ENCODE measurements at regions not wholly inside any gene's neighbourhood (a gene's known extent, or its start where the extent isn't known, plus 50 kb on each side); places are given as distances from the start of the nearest gene placed in this dataset.

DNA sequence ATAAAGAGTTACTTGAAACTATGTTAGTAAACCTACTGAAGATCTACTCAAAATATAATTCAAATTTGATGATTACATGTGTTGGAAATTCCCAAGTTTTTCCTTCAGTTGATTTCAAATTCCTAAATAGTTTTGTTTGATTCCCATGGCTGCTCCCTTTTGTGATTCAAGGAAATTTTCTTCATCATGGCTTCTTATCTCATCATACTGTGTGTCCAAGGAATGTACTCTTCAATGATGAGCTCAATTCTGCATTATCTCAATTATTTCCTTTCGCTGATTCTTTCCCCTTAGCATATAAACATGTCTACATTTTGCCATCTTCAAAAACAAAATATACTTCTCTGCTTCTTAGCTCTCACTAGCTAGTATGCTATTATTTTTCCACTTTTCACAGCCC lies 460.4 kb upstream of the NAALADL2 start:
- no peak for DNase-seq (ENCODE audit: low read depth in 3 of 3, low spot score in 1 of 3)

DNA sequence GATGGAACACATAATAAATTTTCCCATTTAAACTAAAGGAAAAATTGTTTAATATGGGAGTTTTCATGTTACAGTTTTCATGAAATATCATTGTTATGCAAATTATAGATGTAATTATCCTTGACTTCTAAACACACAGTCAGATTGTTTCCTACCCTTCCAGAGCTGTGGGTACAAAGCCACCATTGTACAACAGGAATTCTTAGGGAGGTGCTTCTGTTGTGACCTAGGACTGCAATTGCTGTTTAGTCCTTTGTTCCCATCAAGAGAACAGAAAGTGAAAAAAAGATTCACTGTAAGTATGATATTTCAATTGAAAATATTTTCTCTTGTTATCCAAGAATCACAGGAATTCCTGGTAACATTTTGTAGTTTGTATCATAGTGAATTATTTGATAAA lies 455.3 kb upstream of the NAALADL2 start:
- no peak for DNase-seq (ENCODE audit: low read depth in 3 of 3, low spot score in 1 of 3)

DNA sequence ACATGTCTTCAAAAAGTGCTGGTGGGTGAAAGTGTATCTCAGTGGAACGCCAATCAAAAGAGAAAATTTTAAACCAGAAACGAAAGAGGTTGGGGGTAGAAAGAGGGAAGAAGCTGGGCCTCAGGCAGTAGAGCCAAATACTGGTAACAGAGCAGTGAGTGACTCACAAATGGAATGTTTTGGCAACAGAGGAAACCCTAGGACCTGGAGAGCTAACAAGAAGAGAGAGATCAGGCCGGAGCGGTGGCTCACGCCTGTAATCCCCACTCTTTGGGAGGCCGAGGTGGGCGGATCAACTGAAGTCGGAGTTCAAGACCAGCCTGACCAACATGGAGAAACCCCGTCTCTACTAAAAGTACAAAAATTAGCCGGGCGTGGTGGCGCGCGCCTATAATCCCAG lies 450.8 kb upstream of the NAALADL2 start:
- no peak for DNase-seq (ENCODE audit: low read depth in 3 of 3, low spot score in 1 of 3)

DNA sequence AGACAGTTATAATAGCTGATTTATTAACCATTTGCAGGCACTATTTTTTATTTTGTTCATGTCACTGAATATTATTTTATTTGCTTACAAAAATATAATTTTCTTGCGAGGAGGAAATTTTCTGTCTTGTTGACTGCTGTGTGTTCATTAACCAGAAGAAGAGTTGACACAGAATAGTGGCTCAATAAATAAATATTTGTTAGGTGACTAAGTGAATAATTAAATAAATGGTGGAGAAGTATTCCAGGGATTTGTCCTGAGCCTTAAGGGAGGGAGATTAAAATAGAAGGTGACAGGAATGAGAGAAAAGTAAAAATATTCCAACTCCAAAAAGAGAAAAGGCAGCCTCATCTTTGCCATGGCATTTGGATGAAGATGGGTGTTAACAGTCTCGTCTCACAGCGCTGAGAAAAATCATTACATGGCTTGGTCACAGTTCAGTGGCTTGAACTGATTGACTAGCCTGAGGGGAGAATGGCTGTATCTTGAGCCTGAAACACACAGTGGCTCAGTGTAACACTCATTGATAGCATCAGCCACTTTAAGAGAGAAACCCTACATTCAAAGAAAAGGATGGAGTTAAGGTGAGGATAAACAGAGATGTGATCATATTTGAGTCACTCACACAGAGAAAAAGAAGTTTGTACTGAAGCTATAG lies 449.9 kb upstream of the NAALADL2 start:
- no peak for DNase-seq (ENCODE audit: low read depth in 3 of 3, low spot score in 1 of 3)

DNA sequence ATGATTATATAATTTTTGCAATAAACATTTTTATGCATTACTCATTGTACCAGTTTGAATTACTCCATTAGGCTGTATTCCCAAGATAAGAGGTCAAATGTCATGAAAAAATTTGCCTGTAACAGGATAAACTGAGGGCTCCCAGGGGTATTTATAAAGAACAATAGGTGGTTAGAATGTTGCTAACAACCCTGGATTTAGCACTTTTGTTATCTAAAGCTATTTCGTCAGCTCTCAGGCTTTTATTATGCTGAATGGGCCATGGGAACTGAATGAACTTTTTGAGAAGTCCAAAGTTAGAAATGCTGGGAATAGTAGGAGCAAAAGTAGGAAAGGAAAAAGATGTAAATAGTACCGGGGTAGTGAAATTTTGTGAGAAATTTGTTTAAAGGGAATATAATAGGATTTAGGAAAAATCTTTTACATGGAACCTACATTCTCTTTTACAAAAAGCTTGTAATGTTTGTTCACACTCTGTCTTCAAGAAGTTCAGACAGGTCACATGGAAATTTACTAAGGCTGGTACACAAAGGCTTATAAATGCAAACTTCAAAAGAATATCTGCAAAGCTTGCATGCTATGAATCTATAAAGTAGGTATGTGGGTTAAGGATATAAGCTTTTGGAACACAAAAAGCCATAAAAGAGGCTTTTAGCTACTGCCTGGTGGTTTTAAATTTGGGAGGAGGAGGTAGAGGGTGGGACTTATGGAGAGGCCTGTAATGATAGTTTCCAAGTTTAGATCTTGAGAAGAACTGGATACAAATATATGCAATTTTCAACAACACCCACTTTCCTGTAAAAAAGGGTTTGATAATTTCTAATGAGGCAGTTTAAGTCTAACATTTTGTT lies 445.8 kb upstream of the NAALADL2 start:
- no peak for DNase-seq (ENCODE audit: low read depth in 3 of 3, low spot score in 1 of 3)

DNA sequence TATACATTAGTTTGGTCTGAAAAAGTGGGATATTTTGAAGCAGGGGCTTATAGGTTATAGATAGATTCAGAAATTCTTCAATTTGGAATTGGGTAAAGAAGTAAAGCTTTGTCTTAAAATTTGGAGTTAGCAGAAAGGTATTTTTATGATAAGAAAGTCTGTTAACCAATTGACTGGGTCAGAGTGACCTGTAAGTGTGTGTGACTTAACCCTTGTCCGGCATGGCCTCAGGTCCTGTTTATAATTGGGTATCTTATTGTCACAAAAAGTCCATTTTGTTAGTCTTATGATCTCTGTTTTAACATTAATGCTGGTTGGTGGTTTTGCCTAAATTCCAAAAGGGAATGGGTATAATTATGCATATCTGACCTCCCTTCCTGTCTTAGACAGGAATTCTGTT lies 444.2 kb upstream of the NAALADL2 start:
- DNase-seq (ENCODE audit: low read depth in 3 of 3, low spot score in 1 of 3) = no peak

DNA sequence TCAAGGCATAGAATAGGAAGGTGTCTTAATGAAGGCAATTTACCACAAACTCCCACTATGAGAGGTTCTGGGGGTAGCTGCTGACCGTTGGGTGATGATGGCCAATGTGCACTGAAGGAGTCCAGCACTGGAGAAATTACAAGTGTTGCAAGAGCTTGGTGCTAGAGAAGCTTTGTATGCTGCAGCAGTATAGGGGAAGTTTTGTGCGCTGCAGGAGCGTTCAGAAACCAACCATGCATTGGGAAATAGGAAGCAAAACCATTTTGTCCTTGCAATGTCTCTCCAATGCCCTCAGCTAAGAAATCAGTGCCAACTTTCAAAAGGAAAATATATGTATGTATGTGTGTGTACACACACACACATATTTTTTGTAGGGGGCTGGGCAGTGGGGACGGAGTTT lies 441.6 kb upstream of the NAALADL2 start:
- no peak for DNase-seq (ENCODE audit: low read depth in 3 of 3, low spot score in 1 of 3)

DNA sequence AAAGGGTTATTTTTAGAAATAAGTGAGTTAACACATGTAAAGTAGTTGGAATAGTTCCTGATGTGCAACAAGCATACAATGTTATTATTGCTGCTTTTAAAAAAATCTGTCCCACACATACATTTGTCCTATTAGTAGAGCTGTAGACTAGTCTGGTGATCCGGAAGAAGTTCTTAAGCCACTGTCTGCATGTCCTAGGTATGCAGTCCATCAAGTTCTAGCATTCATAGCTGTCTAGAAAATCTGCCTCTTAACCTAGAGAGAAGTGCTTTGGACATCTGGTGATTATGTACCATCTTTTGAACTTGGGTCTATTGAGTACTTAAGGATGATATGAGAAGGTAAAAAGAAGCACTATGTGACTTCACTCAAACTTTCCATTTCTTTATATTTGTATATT lies 439.9 kb upstream of the NAALADL2 start:
- DNase-seq (ENCODE audit: low read depth in 3 of 3, low spot score in 1 of 3) = no peak

DNA sequence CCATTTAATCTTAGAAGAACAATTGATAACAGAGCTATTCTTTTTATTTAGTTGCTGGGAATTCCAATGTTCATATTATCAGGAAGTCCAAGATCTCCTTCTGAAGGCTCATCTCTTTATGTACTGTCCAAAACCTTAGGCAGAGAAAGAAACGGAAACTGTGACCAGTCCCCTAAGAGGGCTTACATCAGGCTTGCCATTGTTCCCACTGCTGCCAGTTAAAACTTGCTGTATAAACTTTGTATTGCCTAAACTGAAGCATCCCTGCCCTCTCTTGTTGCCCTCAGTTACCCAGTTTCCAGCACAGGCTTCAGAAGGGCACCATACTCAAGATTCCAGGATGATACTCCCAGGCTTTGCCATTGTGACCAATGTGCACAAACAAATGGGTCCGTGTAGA lies 435.2 kb upstream of the NAALADL2 start:
- no peak for DNase-seq (ENCODE audit: low read depth in 3 of 3, low spot score in 1 of 3)

DNA sequence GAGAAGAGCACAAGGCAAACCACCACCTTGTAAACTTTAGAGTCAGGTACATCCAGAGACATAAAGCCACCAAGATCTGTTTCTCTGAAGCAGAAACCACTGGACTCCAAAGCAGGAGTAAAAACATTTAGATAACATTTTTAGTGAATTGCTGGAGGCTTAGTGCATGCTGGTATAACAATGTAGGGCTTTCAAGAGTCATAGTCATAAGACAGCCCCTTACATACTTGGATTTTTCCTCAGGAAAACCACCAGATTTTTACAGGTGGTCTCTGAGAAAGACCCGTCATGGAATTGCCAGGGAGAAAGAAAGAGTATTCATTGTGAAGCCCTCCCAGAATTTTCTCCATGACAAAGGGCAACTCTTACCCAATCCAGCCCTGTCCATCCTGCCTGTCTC lies 434.5 kb upstream of the NAALADL2 start:
- DNase-seq (ENCODE audit: low read depth in 3 of 3, low spot score in 1 of 3) = no peak

DNA sequence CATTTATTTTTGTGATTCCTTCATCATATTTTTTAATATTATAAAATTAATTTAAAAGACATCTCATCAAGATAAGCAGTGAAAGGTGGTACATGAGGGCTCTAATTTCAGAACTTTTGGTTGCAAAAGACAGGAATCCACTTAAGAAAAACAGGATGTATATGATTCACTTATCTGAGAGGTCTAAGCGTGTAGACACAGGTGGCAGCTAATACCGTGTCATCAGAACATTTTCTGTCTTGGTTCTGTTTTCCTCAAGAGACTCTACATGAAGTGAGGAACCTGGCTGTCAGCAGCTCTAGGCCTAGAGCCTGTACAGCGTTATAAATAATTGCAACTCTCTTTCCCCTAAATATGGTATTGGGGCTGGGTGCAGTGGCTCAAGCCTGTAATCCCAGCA lies 433.7 kb upstream of the NAALADL2 start:
- DNase-seq (ENCODE audit: low read depth in 3 of 3, low spot score in 1 of 3) = no peak

DNA sequence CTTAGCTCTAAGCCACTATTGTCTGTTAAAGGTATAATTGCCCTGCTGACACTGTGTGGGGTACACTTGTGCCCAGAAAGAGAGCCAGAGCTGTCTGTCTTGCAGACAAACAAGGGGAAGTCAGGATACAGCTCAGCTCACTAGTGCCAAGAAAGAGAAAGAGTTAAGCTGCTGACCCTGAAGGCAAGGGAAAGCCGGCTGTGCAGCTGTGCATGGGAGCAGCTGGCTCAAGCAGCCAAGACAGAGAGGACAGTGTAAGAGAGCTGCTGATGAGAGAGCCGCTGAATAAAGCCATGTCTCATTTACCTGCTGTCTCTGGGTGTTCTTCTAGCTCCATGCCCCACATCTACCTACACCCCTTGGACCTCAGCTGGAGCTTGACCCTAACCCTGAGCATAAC lies 428.1 kb upstream of the NAALADL2 start:
- no peak for DNase-seq (ENCODE audit: low read depth in 3 of 3, low spot score in 1 of 3)

DNA sequence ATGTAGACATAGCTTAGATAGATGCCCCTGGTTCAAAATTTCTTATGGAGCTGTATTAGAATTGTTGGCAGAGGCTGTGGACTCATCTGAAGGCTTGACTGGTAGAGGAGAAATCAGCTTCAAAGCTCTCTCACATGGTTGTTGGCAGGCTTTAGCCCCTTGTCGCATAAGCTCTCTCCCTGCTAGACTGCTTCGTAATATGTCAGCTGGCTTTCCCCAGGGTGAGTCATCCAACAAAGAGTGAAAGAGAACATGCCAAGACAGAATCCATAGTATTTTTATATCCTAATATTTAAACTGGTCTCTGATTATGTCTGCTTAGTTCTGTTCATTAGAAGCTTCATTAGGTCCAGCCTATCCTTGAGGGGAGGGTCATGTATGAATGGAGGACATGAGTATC lies 427.4 kb upstream of the NAALADL2 start:
- no peak for DNase-seq (ENCODE audit: low read depth in 3 of 3, low spot score in 1 of 3)

DNA sequence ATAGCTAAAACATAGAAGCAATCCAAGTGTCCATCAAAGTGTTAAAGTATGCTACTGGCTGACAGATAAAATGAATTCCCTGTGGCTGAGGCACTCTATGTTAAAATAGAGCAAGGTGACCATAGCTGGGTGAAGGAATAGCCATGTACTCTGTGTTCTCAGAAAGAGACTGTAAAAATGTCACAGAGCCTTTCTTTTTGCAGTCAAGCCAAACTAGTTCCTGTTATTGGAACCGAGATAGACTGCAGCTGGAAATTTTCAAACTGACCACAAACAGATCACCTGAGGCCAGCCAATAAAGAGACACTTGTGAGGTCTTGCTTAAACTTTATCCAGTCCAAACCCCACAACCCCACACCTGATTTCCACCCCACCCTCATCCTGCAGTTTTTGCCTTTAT lies 422.8 kb upstream of the NAALADL2 start:
- no peak for DNase-seq (ENCODE audit: low read depth in 3 of 3, low spot score in 1 of 3)

DNA sequence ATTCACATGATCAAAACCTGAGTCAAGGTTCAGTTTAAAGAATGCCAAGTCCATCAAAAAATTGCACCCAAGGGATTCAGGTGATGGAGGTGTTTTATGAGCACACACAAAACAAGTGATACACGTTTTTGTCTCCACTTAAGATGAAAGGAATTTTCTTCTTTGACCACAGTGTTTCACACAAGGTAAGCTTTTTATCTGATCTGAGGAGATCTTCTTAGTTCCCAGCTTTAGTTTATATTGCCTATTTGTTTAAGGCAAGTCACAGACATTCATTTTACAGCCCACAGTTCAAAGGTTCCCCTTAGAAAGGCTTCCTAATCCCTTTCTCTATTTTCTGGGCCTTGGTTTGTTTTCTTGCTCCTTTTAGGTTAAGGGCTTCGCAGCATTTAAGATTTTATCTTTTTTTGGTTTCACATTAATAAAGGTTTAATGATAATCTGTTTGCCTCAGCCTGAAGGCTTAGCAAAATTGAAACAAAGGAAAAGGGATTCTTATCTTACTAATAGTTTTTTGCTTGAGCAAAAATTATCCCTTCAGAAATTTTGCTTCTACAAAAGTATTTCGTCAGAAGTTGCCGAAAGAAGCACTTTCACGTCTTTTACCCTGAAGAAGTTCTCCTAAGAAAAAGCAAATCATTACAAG lies 420.5 kb upstream of the NAALADL2 start:
- DNase-seq (ENCODE audit: low read depth in 3 of 3, low spot score in 1 of 3) = no peak

DNA sequence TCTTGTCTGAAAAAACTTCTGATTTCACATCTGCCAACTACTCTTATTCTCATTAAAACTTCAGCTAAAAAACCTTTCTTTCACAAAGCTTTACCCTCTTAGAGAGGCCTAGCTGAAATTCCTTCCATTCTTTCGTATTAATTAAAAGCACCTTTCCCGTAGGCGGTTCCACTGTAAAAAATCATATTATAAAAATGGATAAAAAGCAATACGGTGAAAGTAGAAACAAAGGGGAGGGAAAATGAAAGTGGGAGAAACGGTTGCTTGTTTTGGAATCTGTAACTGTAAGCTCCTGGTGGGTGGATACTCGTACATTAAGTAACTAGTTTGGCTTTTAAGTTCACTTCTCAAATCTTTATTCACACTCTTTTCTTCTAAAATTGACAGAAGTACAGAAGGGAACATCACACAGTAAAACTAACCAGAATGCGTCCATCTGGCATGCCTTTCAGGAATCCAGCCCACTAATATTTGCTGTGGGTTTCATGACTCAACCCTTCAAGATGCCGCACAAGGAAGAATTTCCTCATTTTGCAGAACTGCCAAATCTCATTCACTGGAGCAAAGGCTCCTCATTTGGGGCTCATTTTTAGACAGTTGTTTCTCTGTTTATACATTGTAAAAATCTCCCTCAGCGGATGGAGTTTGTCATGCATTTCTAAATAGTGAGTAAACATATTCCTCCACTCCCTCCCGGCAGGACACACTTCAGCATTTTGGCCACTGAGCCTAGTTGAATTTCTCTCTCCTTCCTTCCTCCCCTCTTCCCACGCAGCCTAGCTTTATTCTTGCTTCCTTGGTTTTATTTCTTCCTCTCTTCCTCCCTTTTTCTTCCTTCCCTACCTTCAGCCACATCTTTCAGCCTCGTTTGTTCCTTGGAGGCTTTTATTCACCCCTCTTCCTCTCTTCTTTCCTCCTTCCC lies 419.5 kb upstream of the NAALADL2 start:
- DNase-seq (ENCODE audit: low read depth in 3 of 3, low spot score in 1 of 3) = no peak

DNA sequence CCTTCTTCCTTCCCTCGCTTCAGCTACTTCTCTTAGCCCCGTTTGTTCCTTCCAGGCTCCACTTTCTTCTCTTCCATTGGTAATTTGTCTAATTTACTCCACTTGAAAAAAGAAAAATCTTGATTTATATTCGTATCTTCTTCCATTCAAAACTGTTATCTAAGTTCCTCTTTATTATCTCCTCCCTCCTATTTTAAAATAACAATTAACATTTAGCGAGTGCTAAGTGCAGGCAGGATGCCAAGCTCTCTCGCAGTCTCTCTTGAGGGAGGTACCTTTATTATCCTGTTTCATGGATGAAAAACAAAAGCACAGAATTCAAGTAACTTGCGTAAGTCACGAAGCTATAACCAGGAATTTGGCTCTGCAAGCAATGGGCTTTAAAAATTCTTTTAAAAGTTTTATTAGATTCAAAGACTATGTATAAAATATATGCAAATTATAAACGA lies 418.9 kb upstream of the NAALADL2 start:
- DNase-seq (ENCODE audit: low read depth in 3 of 3, low spot score in 1 of 3) = no peak

DNA sequence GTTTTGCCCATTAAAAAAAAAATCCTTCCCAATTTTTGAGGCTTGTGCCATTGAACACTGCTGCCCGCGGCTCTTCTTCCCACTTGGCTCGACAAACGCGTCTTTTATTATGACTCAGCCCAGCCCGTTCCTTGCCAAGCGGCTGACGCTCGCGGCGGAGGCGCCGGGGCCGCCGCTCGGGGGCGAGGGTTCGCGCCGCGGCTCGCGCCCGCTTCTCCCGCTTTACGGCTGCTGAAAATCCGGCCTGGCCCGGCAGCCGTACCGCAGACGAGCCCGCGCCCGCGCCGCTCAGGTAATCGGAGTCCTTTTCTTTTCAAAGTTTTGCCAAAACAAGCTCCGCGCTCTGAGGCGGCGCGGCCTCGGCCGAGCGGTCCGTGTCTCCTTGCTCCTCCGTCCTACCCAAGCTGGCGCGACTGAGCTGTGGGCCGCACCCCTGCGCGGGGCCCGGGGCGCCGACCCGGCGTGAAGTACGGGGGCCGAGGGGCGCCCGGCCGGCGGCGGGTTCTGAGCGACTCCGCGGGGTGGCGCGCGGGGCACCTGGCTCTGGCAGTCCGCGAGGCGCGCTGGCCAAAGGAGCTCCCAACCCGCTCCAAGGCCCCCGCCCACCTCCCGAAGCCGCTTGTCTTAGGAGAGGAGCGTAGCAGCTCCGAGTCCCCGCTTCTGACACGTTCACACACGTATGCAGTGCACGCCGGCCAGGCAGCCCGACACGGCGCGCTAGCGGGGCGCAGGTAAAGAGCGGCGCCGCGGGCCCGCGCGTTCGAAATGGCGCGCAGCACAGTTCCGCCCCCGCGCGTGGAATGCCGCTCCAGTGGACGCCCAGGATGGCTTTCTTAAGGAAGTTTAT lies 418.2 kb upstream of the NAALADL2 start:
- DNase-seq (ENCODE audit: low read depth in 3 of 3, low spot score in 1 of 3) = peak in 2 of 3 donors; percentile 3 to 32

DNA sequence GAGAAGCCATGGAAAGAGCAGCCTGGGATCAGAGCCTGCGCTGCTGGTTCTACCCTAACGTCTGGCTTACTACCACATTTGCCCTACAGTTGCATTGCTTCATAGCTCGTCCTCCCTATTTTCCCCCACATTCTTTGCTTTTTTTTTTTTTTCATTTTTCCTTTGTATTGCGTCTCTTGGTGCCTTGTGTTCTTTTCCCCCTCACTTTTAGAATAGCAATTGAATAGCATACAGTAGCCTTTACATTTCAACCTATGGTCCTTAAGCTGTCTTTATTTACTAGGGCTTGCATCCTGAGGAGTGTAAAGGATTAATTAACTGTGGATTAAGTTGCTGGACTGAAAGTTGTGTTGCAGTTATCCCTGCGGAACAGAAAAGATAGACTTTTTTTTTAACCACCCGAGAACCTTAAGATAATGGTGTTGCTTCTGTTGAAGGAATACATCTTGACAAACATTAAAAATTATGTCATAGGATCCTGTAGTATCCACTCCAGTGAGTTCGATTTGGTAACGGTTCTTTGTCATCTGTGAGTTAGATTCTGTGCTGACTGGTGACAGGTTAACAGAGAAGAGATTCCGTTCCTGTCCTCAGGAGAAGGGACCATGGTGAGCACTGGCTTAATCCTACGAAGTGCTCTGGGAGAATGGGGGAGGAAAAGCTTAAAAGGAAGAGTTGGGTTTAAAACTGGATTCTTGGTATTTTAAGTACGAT lies 417.4 kb upstream of the NAALADL2 start:
- no peak for DNase-seq (ENCODE audit: low read depth in 3 of 3, low spot score in 1 of 3)

DNA sequence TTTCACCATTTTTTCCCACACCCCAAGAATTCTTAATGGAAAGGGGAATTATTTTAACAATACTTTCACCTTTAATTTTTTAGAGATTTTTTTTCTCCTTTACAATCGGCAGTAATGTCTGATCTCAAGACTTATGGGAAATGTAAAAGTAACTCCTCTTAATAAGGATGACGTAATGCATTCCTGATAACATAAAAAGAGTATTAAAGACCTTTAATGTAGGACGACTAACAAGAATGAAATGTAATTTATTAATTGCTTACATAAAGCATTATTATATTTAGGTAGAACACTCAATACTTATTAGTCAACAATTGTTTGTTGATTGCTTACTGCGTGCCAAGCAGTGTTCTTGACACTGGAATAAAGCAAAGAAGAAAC lies 416.8 kb upstream of the NAALADL2 start:
- no peak for DNase-seq (ENCODE audit: low read depth in 3 of 3, low spot score in 1 of 3)

All from stimulated activated CD4-positive, alpha-beta T cell treated with anti-CD3 and anti-CD28 coated beads, TNF-alpha, amount 100 ng/mL, for 1 hour (primary cell).